Tibial artery (tissue), 4 donors: ENCODE measurements at regions not wholly inside any gene's neighbourhood (a gene's known extent, or its start where the extent isn't known, plus 50 kb on each side); places are given as distances from the start of the nearest gene placed in this dataset.

Source experiments
- DNase-seq, 2 donors: peaks; one replicate each; pipeline ENCODE4 v3.0.0-alpha.2; 2019
- H3K27ac ChIP-seq, 2 donors: fragments of 200-600 bp; sonication (generic) in 1 of 2; 1 replicate in 1 of 2; 2 replicates in 1 of 2; pipeline ENCODE4 v1.5.1; 2018 to 2019; ENCODE audit warnings: mild to moderate bottlenecking in 1 of 2
- H3K27me3 ChIP-seq, 2 donors: fragments of 200-600 bp; sonication (generic) in 1 of 2; one replicate each; pipeline versions ENCODE4 v1.5.1 to v1.6.0; 2016 to 2019
- H3K36me3 ChIP-seq, 3 donors: fragments of 200-600 bp; sonication (generic) in 2 of 3; one replicate each; pipeline ENCODE4 v1.5.1; 2016 to 2019; ENCODE audit warnings: mild to moderate bottlenecking in 2 of 3
- H3K4me1 ChIP-seq, 4 donors: fragments of 200-600 bp; sonication (generic) in 2 of 4; 1 replicate in 3 of 4; 2 replicates in 1 of 4; pipeline ENCODE4 v1.5.1; 2016 to 2019
- H3K4me3 ChIP-seq, 2 donors: fragments of 200-600 bp; sonication (generic) in 1 of 2; 1 replicate in 1 of 2; 2 replicates in 1 of 2; pipeline ENCODE4 v1.5.1; 2018 to 2019; ENCODE audit warnings: mild to moderate bottlenecking in 2 of 2
- H3K9me3 ChIP-seq, 3 donors: fragments of 200-600 bp; sonication (generic) in 1 of 3; one replicate each; pipeline ENCODE4 v1.5.1; 2016 to 2019
- CTCF ChIP-seq, 2 experiments: fragments of 200-600 bp in 1 of 2; fragments of 450-650 bp in 1 of 2; IDR thresholded peaks; one replicate each; pipeline ENCODE4 v1.5.1; 2017 to 2019; ENCODE audit warnings: antibody characterized with exemption in 2 of 2, mild to moderate bottlenecking in 1 of 2, moderate library complexity in 1 of 2
- intact Hi-C: fragments of 100-400 bp; cut with DNase I; formaldehyde crosslinking; loops from one replicate; pipeline ENCODE4 v1.15.0; 2023; ENCODE audit warnings: low total_unique reads

GRCh38 chr22:44632541-44633396, 69.2 kb upstream of the PRR5 start:
- Histone ChIP-seq H3K36me3 (no peaks in the 10 kb centered on the region), H3K27me3 (peaks cover 0 to 7% of the 10 kb centered on the region in 2 donors), H3K4me1 (no peaks in the 10 kb centered on the region), H3K27ac (no peak overlapping the region), H3K4me3 (no peak overlapping the region), H3K9me3 (no peaks in the 10 kb centered on the region)
- peak in 1 of 2 donors; percentile 38 for DNase-seq
- no peak for TF ChIP-seq CTCF (IDR thresholded peaks at IDR 0.05)
- intact Hi-C loops, result no loop called here

GRCh38 chr22:44630826-44631225, 71.2 kb upstream of the PRR5 start:
- peak in 1 of 2 donors; percentile 29 for DNase-seq
- no peak for TF ChIP-seq CTCF (IDR thresholded peaks at IDR 0.05)
- Histone ChIP-seq H3K4me3 (no peak overlapping the region), H3K4me1 (no peaks in the 10 kb centered on the region), H3K27ac (no peak overlapping the region), H3K36me3 (no peaks in the 10 kb centered on the region), H3K9me3 (no peaks in the 10 kb centered on the region), H3K27me3 (peaks cover 0 to 21% of the 10 kb centered on the region in 2 donors)
- intact Hi-C loops, result no loop called here

GRCh38 chr22:44628835-44629234, 73.2 kb upstream of the PRR5 start:
- no peak for TF ChIP-seq CTCF (IDR thresholded peaks at IDR 0.05)
- DNase-seq, result peak in 1 of 2 donors; percentile 38
- H3K36me3 ChIP-seq, result no peaks in the 10 kb centered on the region
- intact Hi-C loops, result loop anchor here (10.0 kb wide), 1 partner anchor 1244 kb away; no protein-coding TSS in a partner anchor
- H3K4me1 ChIP-seq, result no peaks in the 10 kb centered on the region
- no peak overlapping the region for H3K27ac ChIP-seq
- no peaks in the 10 kb centered on the region for H3K9me3 ChIP-seq
- H3K27me3 ChIP-seq, result peaks cover 0 to 41% of the 10 kb centered on the region in 2 donors
- H3K4me3 ChIP-seq, result no peak overlapping the region

- H3K27ac ChIP-seq, result no peak overlapping the region
- intact Hi-C loops, result loop anchor here (10.0 kb wide), 1 partner anchor 1243 kb away; no protein-coding TSS in a partner anchor
- TF ChIP-seq CTCF (IDR thresholded peaks at IDR 0.05), result no peak
Measured at GRCh38 chr22:44628273-44628672, 73.7 kb upstream of the PRR5 start.

GRCh38 chr22:44627521-44628139, 74.4 kb upstream of the PRR5 start:
- intact Hi-C loops, result loop anchor here (2.0 to 10.0 kb wide), 3 partner anchors 545 to 1243 kb away; no protein-coding TSS in a partner anchor
- H3K4me1 ChIP-seq, result no peaks in the 10 kb centered on the region
- no peak for DNase-seq
- H3K9me3 ChIP-seq, result no peaks in the 10 kb centered on the region
- no peak overlapping the region for H3K27ac ChIP-seq
- H3K27me3 ChIP-seq, result peaks cover 0 to 48% of the 10 kb centered on the region in 2 donors
- no peak for TF ChIP-seq CTCF (IDR thresholded peaks at IDR 0.05)
- H3K36me3 ChIP-seq, result no peaks in the 10 kb centered on the region
- no peak overlapping the region for H3K4me3 ChIP-seq

More at GRCh38 chr22:44628273-44628672, 73.7 kb upstream of the PRR5 start:
- no peaks in the 10 kb centered on the region for H3K9me3 ChIP-seq
- H3K27me3 ChIP-seq, result peaks cover 0 to 46% of the 10 kb centered on the region in 2 donors
- H3K4me3 ChIP-seq, result no peak overlapping the region
- no peaks in the 10 kb centered on the region for H3K36me3 ChIP-seq
- no peaks in the 10 kb centered on the region for H3K4me1 ChIP-seq
- DNase-seq, result peak in 1 of 2 donors; percentile 56
